Skeletal muscle cell (primary cell): ENCODE measurements at regions not wholly inside any gene's neighbourhood (a gene's known extent, or its start where the extent isn't known, plus 50 kb on each side); places are given as distances from the start of the nearest gene placed in this dataset.

Source experiments
- DNase-seq: peaks from one replicate; pipeline ENCODE4 v3.0.0-alpha.2; 2010; ENCODE audit warnings: low read depth
- H3K4me3 ChIP-seq: 2 replicates; pipeline ENCODE4 v1.5.1; 2011; ENCODE audit warnings: low read depth, mild to moderate bottlenecking, control low read depth, low read length, moderate library complexity

DNA sequence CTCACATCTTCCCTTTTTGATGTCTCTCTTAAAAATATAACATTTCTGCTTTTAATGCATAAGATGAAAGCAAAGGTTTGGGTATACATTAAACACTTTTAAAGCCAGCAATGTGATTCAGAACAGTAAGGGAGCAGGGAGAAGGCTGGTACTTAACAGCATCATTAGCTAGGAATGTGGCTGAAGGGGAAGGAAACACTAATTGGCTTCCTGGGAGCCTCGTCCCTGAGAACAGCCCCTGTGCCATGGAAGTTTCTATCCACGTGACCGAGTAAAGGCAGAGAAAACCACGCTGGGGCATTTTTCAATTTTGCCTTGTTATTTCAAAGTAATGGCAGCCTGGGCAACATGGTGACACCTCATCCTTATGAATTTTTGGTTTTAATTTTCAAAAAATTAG, 109.2 kb upstream of the GPC1 start:
- no peak overlapping the region for H3K4me3 ChIP-seq
- DNase-seq: no peak

DNA sequence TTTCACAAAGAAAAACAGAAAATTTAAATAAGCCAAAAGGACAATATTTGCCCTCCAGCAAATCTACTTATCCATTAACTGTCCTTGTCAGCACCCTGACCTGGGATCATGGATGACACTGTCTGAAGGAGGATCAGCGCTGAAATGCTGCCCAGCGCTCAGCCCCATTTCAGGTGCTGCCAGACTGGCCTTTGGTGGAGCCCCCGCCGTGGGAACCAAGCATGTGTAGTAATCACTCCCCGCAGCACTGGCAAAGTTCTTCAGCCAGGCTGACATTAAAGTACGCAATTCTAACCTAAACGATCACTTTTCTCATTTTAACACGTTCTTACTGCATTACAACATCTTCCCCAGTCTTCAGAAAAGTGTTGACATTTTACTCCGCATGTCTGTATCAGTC, 108.6 kb upstream of the GPC1 start:
- no peak overlapping the region for H3K4me3 ChIP-seq
- no peak for DNase-seq

DNA sequence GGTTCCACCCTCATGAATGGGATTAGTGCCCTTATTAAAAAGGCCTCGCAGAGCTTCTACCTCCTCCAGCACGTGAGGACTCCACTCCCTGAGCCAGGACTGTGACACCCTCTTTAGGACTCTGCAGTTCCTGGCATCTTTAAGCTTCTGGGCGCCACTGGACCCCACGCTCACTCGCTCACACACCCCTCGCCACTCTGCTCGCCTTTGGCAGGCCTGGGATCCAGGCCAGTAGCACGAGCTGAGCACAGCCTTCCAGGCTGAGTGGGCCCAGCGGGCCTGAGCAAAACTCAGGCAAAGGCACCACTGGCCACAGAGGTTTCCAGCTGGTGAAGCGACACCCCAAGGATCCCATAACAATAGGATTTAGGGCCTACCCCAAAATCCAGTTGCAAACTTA, 107.9 kb upstream of the GPC1 start:
- no peak overlapping the region for H3K4me3 ChIP-seq
- no peak for DNase-seq

DNA sequence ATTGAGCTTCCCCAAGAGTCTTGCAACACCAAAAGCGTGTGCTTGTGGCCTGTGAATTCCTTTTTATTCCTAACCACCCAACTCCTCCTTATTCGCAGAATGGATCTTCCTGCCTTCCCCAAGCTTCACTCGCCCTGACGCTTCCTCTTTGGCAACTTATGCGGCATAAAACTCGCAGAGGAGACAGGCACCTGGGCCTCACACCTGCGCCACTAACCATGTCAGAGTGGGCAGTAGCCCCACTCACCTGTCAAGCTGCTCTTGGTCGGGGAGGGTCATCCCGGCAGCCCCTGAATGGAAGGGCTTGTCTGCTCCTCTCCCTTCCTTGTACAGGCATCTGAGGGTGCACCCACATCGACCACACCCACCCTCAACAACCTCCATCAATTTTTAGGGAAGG, 106.9 kb upstream of the GPC1 start:
- no peak overlapping the region for H3K4me3 ChIP-seq
- DNase-seq: no peak

DNA sequence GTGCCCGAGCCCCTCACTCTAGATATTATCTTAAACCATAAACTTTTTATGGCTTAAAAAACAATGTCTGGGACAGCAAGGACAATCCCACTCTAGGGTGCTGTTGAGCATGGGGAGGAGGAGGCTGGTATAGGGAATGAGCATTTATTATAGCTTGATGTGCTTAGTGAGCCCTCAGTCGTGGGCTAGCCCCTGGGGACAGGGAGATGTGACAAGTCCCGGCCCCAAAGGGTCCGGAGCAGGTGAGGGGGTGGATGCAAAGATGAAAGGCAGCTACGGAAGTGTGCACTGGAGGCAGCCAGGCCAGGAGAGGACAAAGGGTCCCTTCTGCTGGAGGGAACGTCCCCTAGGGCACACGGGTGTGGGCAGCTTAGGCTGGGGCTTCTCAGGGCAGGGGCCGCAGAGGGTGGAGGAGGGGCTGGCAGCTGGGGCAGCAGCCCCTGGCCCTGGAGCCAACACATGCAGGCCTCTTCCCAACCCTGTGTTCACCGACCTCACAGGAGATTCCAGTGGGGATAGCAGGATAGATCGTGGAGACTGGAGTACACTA, 106.3 kb upstream of the GPC1 start:
- H3K4me3 ChIP-seq: no peak overlapping the region
- no peak for DNase-seq

DNA sequence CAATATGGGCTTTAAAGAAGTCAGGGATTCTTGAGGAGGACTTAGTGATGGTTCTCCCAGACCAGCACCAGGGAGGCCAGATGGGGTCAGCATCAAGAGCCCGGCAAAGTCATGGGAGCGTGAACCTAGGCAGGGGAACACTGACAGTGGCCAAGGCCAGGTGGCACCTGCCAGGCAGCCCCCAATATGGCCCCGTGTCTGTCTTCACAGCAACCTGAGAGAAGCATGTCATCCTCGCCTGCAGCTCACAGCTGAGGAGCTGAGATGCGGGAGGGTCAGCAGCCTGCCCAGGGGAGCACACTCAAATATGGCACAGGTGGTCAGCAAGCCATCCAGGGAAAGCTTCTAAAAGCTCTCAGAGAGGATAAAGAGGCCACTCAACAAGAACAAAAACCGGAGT, 105.7 kb upstream of the GPC1 start:
- no peak for DNase-seq
- H3K4me3 ChIP-seq: no peak overlapping the region

DNA sequence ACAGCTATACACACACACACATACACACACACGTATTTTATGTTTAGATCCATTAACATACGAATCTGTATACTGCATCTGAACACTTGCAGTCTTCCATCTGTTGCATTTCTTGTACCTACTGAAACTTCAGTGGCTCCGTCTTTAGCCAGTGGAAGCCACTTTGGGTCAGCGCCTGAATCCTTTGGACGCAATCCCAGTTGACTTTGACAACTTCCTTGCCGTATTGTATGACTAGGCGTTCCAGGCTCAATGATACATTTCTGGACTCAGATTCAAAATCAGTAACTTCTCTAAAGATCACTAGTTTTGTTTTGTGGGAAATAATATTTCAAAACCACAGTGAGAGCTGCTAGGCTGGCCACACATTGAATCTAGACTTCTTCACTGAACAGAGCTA, 101.5 kb upstream of the GPC1 start:
- H3K4me3 ChIP-seq: no peak overlapping the region
- no peak for DNase-seq

DNA sequence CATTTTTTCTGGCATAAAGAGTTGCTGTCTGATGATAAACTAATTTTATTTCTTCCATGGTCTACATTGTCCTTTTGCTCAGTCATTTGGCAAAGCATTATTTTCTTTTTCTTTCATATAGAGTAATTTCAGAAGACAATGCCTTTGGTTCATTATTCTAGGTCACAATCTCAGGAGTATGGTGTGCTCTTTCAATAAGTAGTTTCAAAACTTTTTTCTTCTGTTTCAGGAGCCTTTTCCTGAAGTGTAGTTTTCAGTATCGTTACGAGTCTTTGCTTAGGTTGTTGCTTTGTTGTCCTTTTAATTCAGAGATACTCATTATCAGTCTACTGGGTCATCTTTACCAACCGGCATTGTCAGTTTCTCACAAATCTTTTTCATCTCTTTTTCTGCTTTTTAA, 100.4 kb upstream of the GPC1 start:
- no peak for DNase-seq
- no peak overlapping the region for H3K4me3 ChIP-seq

DNA sequence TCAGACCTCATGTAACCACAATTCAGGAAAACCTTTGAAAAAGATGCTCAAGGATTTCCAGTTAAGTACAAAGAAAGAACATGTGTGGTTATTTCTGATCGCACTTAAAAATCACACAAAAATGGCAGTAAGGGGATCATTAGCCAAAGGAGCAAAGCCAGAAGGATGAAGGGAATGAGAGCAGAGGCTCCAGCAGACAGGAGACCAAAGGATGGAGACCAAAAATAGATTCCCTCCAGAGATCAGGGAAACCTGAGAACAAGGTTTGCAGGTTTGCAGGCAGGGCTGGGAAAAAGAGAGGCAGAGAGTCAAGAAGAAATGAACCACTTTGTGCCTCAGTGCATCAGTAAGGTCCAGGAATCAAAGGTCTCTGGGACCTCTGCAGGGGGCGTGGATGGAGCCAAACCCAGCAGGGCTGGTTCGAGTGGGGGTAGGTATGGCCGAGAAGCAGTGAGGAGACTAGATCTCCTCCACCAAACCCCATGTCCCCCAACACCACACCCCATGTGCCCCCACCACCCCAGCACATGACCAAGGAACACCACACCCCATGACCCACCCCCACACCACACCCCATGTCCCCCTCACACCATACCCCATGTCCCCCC, 98.5 kb upstream of the GPC1 start:
- no peak for DNase-seq
- H3K4me3 ChIP-seq: no peak overlapping the region

DNA sequence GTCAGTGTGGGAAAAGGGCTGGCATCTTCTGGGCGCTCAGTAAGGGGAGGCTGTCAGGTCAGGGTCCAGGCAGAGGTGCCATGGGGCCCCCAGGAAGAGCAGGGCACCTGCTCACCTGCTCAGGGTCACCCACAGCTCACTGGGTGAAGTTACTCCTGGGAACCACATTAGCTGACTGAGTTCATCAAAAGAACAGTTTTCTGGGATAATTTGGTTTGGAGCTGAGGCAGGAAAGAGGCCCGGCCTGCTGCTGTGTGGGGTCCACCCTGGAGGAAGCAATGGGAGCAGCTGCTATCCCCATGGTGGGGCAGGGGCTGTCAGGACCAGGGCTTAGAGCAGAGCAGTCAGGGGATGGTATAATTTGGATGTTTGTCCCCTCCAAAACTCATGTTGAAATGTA, 97.2 kb upstream of the GPC1 start:
- DNase-seq: no peak
- H3K4me3 ChIP-seq: no peak overlapping the region

DNA sequence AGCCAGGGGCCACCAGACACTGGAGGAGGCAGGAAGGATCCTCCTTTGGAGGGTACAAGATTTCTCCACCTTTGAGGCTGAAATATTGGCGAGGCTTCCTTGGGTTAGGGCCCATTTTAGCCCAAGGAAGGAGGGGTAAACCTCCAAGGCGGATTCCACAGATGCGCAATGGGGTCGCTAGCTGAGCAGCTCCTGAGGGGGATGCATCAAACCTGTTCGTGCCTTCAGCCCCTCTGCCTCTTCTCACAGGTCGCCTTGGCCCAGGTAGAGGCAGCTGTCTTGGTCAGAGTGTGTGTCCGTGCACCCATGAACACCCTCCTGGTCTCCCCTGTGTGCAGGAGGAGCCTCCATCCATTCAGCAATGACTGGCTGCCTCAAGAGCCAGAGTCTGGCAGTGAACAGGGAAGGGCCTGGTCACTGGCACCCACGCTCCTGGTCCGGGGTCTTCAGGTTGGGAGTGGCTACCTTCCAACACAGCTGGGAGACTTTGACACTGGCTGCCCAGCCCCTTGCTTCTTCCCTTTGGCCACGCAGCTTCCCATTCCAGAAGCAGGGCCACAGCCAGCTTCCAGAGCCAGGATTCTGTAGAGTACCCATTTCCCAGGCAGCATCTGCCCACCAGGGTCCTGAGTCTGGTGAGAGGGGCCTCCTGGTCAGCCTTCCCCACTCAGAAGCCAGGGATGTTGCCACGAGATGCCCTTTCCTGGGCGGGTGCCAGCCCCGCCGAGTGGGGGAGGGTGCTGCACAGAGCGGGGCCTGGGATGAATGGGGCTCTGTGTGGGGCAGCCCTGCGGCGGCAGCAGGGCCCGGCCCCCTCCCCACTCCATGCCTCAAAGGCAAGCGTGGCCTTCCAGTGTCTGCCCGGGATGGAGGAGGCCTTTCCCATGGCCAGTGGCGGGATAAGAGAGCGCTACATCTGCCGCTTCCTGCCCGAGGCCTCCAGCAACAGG, 95.8 kb upstream of the GPC1 start:
- H3K4me3 ChIP-seq: no peak overlapping the region
- no peak for DNase-seq

DNA sequence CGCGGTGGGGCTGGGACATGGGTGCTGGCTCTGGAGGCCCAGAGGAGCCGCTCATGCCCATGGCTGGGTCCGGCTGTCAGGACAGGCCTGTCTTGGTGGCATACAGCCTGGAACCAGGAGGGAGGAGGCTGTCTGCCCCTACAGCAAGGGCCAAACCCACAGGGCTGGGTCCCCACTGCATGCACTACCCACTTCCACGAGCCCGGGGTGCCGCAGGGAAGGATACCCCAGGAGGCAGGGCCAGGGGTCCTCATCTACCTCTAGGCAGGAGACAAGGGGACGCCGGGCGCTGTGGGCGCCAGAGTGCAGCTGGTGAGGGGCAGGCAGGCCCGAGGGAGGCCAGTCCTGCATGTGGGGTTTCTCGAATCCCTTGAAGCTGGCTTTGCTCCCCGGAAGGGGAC, 95.1 kb upstream of the GPC1 start:
- no peak overlapping the region for H3K4me3 ChIP-seq
- no peak for DNase-seq

DNA sequence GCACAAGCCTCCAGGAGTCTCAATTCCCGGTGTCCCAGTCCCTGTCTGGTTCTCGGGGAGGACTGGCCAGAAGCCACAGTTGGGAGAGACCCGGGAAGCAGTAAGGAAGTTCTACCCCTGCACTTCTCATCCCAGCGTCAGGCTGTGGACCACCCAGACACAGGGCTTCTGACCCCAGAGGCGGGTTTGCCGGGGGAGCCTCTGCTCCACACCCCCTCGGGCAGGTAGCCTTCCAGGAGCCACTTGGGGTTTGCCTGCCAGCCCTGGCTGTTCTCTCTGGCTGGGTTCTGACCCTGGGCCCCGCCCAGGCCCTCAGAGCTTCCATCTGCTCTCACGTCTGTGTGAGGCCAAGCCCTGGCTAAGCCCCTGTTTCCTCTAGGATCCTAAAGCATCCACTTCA, 94.4 kb upstream of the GPC1 start:
- no peak overlapping the region for H3K4me3 ChIP-seq
- no peak for DNase-seq

DNA sequence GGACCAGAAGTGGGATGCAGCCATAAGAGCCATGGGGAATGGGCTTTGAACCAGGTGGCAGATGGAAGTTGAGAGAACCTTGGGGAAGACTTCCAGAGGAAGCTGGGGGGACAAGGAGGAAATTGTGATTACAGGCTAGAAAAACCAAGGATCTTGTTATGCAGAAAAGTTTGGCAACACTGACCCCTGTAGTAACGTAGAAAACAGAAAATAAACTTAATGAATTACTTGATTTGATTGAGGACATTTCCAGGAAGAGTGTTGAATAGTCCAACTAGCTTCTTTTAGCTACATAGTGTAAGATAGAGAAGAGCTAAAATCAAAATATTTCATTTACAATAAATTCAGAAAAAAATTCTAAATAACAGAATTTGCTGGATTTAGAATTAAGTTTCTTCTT, 91.9 kb upstream of the GPC1 start:
- no peak for DNase-seq
- H3K4me3 ChIP-seq: no peak overlapping the region

DNA sequence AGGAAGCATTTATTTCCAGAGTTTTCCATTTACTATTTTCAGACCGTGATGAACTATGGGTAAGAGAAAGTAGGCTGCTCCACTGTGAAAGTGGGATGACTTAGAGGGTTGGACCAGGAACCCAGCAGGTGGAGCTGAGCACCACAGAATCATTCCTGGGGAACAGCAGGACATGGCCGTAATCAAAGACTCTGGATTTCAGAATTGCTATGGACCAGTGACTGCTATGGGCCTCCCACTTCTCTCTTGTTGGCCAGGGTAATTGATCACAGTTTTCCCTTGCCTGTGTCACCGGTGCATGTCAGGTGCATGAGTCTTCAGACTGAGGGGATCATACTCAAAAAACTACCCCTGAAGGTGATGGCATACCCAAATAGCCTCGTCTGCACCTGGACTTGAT, 90.6 kb upstream of the GPC1 start:
- no peak overlapping the region for H3K4me3 ChIP-seq
- no peak for DNase-seq

DNA sequence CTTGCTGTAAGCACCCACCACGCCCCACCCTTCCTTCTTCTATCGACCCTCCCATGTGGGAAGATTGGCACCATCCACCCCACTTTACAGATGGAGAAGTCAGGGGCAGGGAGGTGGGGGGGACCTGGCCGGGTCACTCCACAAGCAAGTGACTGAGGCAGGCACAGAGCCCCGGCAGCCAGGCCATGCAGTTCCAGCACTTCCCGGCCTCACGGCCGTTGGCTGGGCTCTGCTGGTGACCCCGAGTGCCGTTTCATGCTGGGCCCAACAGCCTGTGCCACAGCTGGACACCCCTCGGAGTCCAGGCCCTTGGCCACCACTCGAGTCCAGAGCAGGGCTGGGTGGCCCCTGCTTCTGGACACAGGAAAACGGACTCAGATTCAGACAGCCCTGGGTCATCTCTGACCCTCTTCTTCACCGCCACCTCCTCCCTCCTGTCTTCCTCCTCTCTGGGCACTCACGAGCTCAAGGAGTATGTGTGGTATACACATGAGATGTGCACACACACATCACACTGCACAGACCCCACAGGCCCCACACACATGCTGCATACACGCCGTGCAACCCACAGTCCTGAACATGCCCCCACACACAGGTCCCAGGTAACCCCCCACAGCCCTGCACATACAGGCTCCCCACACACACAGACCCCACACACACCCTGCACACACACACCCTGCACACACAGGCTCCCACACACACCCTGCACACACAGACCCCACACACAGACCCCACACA, 89.3 kb upstream of the GPC1 start:
- DNase-seq: no peak
- H3K4me3 ChIP-seq: no peak overlapping the region

DNA sequence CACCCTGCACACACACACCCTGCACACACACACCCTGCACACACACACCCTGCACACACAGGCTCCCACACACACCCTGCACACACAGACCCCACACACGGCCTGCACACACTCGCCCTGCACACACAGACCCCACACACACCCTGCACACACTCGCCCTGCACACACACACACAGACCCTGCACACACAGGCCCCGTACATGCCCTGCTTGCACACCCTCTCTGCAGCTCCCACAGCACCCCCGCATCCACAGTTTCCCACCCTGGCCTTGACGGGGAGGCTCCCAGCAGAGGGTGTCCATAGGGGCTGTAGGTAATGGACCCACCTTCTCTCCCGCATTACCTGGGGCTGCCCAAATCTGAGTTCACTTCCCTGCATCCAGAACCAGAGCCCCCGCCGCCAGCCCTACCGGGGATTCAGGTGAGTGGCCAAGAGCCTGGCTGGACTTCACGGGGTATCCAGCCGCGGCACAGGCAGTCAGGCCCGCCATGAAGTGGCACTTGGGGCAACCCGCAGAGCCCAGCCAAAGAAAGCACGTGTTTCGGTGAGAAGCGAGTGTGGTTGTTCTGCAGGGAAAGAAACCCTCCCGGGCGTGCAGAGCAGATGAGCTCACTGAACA, 88.6 kb upstream of the GPC1 start:
- H3K4me3 ChIP-seq: no peak overlapping the region
- DNase-seq: no peak

DNA sequence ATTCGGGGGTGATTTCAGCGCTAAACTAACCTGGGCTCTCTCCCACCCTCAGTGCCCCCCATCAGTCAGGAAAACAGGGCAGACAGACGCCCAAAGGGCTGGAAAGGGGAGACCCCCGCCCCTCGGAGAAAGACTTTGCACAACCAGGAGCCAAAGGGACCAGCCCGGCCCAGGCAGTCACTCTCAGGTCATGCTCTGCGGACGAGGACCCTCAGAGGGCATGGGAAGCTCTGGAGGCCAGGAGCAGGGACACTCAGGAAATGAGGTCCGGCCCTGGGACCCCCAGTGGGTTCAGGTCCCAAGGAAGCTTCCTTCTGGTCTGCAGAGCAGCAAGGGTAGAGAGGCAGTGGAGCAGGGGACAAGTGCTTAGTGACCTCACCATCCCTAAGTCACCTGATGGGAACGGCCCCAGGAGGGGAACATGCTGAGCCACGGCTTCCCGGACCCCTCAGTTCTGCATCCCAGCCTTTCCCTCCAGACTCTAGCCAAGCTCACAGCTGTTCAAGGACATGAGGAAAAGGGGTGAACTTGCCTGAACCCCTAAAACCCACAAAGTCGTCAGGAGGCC, 88.0 kb upstream of the GPC1 start:
- no peak overlapping the region for H3K4me3 ChIP-seq
- DNase-seq: no peak

DNA sequence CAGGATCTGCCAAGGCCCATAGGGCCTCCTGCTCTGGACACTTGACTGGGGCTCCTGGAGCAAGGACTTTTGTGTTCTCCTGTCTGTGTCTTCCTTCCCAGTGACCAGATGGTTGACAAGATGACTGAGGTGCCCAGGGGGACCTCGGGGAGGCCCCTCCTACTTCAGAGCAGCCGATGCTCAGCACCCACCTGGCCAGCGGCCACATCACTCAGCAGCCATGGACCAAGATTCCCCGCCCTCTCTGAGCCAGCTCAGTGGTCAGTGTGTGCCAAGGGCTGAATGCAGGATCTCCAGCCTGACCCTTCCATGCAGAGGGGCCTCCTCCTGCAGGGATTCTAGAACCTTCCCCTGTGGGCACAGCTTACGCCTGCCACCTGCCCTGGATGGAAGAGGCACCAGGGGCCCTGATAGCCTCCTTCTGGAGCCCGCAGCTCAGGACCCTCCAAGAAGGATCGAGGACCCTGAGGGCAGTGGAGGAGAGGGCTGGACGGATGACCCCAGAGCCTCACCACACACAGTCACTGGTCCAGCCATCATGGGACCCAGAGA, 87.4 kb upstream of the GPC1 start:
- DNase-seq: no peak

More for the DNA sequence above, 87.4 kb upstream of the GPC1 start:
- no peak overlapping the region for H3K4me3 ChIP-seq
